ENCODE measurements at regions not wholly inside any gene's neighbourhood (a gene's known extent, or its start where the extent isn't known, plus 50 kb on each side); places are given as distances from the start of the nearest gene placed in this dataset.

DNA sequence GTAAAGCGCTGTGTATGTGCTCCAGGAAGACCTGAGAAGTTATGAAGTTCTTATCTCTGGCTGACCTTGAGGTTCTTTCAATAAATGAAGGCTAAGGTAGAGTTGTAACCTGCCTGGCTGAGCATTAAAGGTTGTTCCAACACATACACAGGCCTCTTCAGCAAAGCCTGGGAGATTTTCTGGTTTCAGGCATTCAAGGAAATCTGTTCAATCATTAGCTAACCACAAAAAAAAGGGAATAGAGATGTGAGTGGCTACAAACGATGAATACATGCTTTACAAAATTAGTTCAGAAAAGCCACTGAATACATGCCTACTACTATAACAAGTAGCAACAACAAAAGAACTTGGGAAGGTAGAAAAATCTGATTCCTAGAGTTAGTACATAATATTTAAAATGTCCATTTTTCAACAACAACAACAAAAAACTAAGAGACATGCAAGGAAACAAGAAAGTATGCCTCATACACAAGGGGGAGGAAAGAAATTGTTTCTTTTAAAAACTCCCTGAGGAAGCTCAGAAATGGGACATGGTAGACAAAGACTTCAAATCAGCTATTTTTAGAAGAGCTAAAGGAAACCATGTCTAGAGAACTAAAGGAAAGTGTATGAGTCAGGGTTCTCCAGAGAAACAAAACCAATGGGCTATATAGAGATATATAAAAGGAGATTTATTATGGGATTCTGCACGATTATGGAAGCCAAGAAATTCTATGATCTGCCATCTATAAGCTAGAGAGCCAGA is 191.5 kb upstream of the IPO5 start (continued):
- TF ChIP-seq, protein P1, sequence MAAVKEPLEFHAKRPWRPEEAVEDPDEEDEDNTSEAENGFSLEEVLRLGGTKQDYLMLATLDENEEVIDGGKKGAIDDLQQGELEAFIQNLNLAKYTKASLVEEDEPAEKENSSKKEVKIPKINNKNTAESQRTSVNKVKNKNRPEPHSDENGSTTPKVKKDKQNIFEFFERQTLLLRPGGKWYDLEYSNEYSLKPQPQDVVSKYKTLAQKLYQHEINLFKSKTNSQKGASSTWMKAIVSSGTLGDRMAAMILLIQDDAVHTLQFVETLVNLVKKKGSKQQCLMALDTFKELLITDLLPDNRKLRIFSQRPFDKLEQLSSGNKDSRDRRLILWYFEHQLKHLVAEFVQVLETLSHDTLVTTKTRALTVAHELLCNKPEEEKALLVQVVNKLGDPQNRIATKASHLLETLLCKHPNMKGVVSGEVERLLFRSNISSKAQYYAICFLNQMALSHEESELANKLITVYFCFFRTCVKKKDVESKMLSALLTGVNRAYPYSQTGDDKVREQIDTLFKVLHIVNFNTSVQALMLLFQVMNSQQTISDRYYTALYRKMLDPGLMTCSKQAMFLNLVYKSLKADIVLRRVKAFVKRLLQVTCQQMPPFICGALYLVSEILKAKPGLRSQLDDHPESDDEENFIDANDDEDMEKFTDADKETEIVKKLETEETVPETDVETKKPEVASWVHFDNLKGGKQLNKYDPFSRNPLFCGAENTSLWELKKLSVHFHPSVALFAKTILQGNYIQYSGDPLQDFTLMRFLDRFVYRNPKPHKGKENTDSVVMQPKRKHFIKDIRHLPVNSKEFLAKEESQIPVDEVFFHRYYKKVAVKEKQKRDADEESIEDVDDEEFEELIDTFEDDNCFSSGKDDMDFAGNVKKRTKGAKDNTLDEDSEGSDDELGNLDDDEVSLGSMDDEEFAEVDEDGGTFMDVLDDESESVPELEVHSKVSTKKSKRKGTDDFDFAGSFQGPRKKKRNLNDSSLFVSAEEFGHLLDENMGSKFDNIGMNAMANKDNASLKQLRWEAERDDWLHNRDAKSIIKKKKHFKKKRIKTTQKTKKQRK (IDR thresholded peaks at IDR 0.05; ENCODE audit: low read depth, low read length), result no peak
- TF ChIP-seq ESRRA (IDR thresholded peaks at IDR 0.05; ENCODE audit: low read length), result no peak
- no peak for TF ChIP-seq SMAD1 (IDR thresholded peaks at IDR 0.05; ENCODE audit: low read depth, partially characterized antibody)
- TF ChIP-seq, protein P2, sequence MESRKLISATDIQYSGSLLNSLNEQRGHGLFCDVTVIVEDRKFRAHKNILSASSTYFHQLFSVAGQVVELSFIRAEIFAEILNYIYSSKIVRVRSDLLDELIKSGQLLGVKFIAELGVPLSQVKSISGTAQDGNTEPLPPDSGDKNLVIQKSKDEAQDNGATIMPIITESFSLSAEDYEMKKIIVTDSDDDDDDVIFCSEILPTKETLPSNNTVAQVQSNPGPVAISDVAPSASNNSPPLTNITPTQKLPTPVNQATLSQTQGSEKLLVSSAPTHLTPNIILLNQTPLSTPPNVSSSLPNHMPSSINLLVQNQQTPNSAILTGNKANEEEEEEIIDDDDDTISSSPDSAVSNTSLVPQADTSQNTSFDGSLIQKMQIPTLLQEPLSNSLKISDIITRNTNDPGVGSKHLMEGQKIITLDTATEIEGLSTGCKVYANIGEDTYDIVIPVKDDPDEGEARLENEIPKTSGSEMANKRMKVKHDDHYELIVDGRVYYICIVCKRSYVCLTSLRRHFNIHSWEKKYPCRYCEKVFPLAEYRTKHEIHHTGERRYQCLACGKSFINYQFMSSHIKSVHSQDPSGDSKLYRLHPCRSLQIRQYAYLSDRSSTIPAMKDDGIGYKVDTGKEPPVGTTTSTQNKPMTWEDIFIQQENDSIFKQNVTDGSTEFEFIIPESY (IDR thresholded peaks at IDR 0.05), result no peak
- TF ChIP-seq NR2F1 (conservative IDR thresholded peaks at IDR 0.05), result no peak
- TF ChIP-seq, protein P3, sequence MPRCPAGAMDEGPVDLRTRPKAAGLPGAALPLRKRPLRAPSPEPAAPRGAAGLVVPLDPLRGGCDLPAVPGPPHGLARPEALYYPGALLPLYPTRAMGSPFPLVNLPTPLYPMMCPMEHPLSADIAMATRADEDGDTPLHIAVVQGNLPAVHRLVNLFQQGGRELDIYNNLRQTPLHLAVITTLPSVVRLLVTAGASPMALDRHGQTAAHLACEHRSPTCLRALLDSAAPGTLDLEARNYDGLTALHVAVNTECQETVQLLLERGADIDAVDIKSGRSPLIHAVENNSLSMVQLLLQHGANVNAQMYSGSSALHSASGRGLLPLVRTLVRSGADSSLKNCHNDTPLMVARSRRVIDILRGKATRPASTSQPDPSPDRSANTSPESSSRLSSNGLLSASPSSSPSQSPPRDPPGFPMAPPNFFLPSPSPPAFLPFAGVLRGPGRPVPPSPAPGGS (IDR thresholded peaks at IDR 0.05; ENCODE audit: borderline replicate concordance, insufficient read depth, low read depth, low read length, poor library complexity, severe bottlenecking), result no peak

Measured in GM12878 (cell line).